Right atrium auricular region (tissue), 2 donors: ENCODE measurements at regions not wholly inside any gene's neighbourhood (a gene's known extent, or its start where the extent isn't known, plus 50 kb on each side); places are given as distances from the start of the nearest gene placed in this dataset.

Source experiments
- DNase-seq: peaks from one replicate; pipeline ENCODE4 v3.0.0-alpha.2; 2019; ENCODE audit warnings: low spot score
- H3K27ac ChIP-seq, 2 donors: fragments of 200-600 bp; sonication (generic); 1 replicate in 1 of 2; 2 replicates in 1 of 2; pipeline ENCODE4 v1.5.1; 2016 to 2019
- H3K27me3 ChIP-seq, 2 donors: fragments of 200-600 bp; sonication (generic); one replicate each; pipeline versions ENCODE4 v1.5.1 to v1.6.0; 2017 to 2019
- H3K36me3 ChIP-seq: fragments of 200-600 bp; sonication (generic); one replicate; pipeline ENCODE4 v1.5.1; 2016
- H3K4me1 ChIP-seq, 2 donors: fragments of 200-600 bp; sonication (generic); one replicate each; pipeline versions ENCODE4 v1.5.1 to v1.6.0; 2017 to 2019
- H3K4me3 ChIP-seq, 2 donors: fragments of 200-600 bp; sonication (generic); 1 replicate in 1 of 2; 2 replicates in 1 of 2; pipeline ENCODE4 v1.5.1; 2017 to 2019; ENCODE audit warnings: mild to moderate bottlenecking in 1 of 2, moderate library complexity in 1 of 2
- H3K9me3 ChIP-seq, 2 donors: fragments of 200-600 bp; sonication (generic); one replicate each; pipeline ENCODE4 v1.5.1; 2019
- CTCF ChIP-seq, 2 donors: fragments of 200-600 bp; sonication (generic); IDR thresholded peaks; one replicate each; pipeline ENCODE4 v1.5.1; 2019; ENCODE audit warnings: antibody characterized with exemption in 2 of 2

GRCh38 chr11:80379620-80380278 is 938.9 kb upstream of the TENM4 start:
- Histone ChIP-seq H3K9me3 (no peaks in the 10 kb centered on the region), H3K4me1 (no peaks in the 10 kb centered on the region), H3K36me3 (no peaks in the 10 kb centered on the region), H3K27ac (no peak overlapping the region), H3K4me3 (no peak overlapping the region), H3K27me3 (no peaks in the 10 kb centered on the region)
- TF ChIP-seq CTCF (IDR thresholded peaks at IDR 0.05), result no peak
- DNase-seq, result no peak

- Histone ChIP-seq H3K36me3 (no peaks in the 10 kb centered on the region), H3K4me1 (no peaks in the 10 kb centered on the region)
- no peak for TF ChIP-seq CTCF (IDR thresholded peaks at IDR 0.05)
Measured at GRCh38 chr11:80371931-80372330, 931.1 kb upstream of the TENM4 start.

GRCh38 chr11:80365980-80366379 is 925.1 kb upstream of the TENM4 start:
- Histone ChIP-seq H3K4me3 (no peak overlapping the region), H3K4me1 (no peaks in the 10 kb centered on the region), H3K27me3 (no peaks in the 10 kb centered on the region), H3K9me3 (no peaks in the 10 kb centered on the region), H3K36me3 (no peaks in the 10 kb centered on the region), H3K27ac (no peak overlapping the region)
- TF ChIP-seq CTCF (IDR thresholded peaks at IDR 0.05), result no peak
- DNase-seq, result no peak

More at GRCh38 chr11:80371931-80372330, 931.1 kb upstream of the TENM4 start:
- DNase-seq, result no peak
- H3K27me3 ChIP-seq, result no peaks in the 10 kb centered on the region
- no peak overlapping the region for H3K4me3 ChIP-seq
- no peak overlapping the region for H3K27ac ChIP-seq
- no peaks in the 10 kb centered on the region for H3K9me3 ChIP-seq

- Histone ChIP-seq H3K36me3 (no peaks in the 10 kb centered on the region), H3K27ac (no peak overlapping the region), H3K9me3 (no peaks in the 10 kb centered on the region), H3K4me1 (no peaks in the 10 kb centered on the region), H3K4me3 (no peak overlapping the region), H3K27me3 (no peaks in the 10 kb centered on the region)
- no peak for DNase-seq
- TF ChIP-seq CTCF (IDR thresholded peaks at IDR 0.05), result no peak
Measured at GRCh38 chr11:80365076-80365725, 924.4 kb upstream of the TENM4 start.

- Histone ChIP-seq H3K9me3 (no peaks in the 10 kb centered on the region), H3K4me1 (no peaks in the 10 kb centered on the region), H3K36me3 (no peaks in the 10 kb centered on the region), H3K4me3 (no peak overlapping the region), H3K27ac (no peak overlapping the region), H3K27me3 (no peaks in the 10 kb centered on the region)
- no peak for DNase-seq
- no peak for TF ChIP-seq CTCF (IDR thresholded peaks at IDR 0.05)
Measured at GRCh38 chr11:80362563-80363340, 921.9 kb upstream of the TENM4 start.
